Ovary (tissue), 3 donors: ENCODE measurements at regions not wholly inside any gene's neighbourhood (a gene's known extent, or its start where the extent isn't known, plus 50 kb on each side); places are given as distances from the start of the nearest gene placed in this dataset.
"Not testable (repeated sequence)": the region's sequence is repeated elsewhere in the genome, so short reads cannot be mapped to it uniquely, and the experiment has no call there.

ENCODE experiments used
- CTCF ChIP-seq, 3 donors: fragments of 450-650 bp in 2 of 3; fragments of 200-600 bp in 1 of 3; IDR thresholded peaks; one replicate each; pipeline versions ENCODE4 v1.5.1 to v1.8.0; 2016 to 2022; ENCODE audit warnings: antibody characterized with exemption in 3 of 3, mild to moderate bottlenecking in 1 of 3
- EP300 ChIP-seq: sonication (generic); formaldehyde crosslinking; IDR thresholded peaks from one replicate; pipeline ENCODE4 v1.6.1; 2017; ENCODE audit warnings: antibody characterized with exemption
- POLR2A ChIP-seq: fragments of 450-650 bp; IDR thresholded peaks from one replicate; pipeline ENCODE4 v1.6.1; 2017; ENCODE audit warnings: antibody characterized with exemption, mild to moderate bottlenecking, moderate library complexity
- donor health status: DM: no; HTN: no; CAD: no.

- not testable (repeated sequence) for TF ChIP-seq CTCF (IDR thresholded peaks at IDR 0.05); POLR2A; EP300
Measured at GRCh38 chr1:60845659-60846058, 236.7 kb upstream of the NFIA start.
